OCI-LY3 (cell line): ENCODE measurements at regions not wholly inside any gene's neighbourhood (a gene's known extent, or its start where the extent isn't known, plus 50 kb on each side); places are given as distances from the start of the nearest gene placed in this dataset.

ENCODE experiments used
- H2AFZ ChIP-seq: fragments of 200-600, 300-600 bp; shearing (Covaris generic); 2 replicates; pipeline ENCODE4 v1.6.0; 2014; ENCODE audit warnings: antibody characterized with exemption, low read depth, low read length
- H3K27ac ChIP-seq: fragments of 200-600, 300-600 bp; sonication (generic); 2 replicates; pipeline ENCODE4 v1.5.1; 2014; ENCODE audit warnings: mild to moderate bottlenecking, low read length, moderate library complexity, mixed read lengths
- H3K27me3 ChIP-seq: fragments of 200-600, 300-600 bp; sonication (generic); 2 replicates; pipeline ENCODE4 v1.6.1; 2014; ENCODE audit warnings: low read depth, low read length, mixed read lengths
- H3K36me3 ChIP-seq: fragments of 200-600, 300-600 bp; sonication (generic); replicated peaks from 2 replicates; pipeline ENCODE3; 2014; ENCODE audit warnings: low read depth, low read length, mixed read lengths
- H3K4me1 ChIP-seq: fragments of 300-600, 200-600 bp; sonication (generic); 2 replicates; pipeline ENCODE4 v1.6.1; 2014; ENCODE audit warnings: low read length, mixed read lengths
- H3K4me2 ChIP-seq: fragments of 200-600, 300-600 bp; sonication (generic); 2 replicates; pipeline ENCODE4 v1.6.1; 2014; ENCODE audit warnings: low read length, mixed read lengths
- H3K4me3 ChIP-seq: fragments of 300-600, 200-600 bp; sonication (generic); 2 replicates; pipeline ENCODE4 v1.5.1; 2014; ENCODE audit warnings: antibody characterized with exemption, mild to moderate bottlenecking, low read length, moderate library complexity
- H3K79me2 ChIP-seq: fragments of 300-600, 200-600 bp; shearing (Covaris generic); 2 replicates; pipeline ENCODE4 v1.6.1; 2014; ENCODE audit warnings: mild to moderate bottlenecking, low read length, mixed read lengths
- H3K9ac ChIP-seq: fragments of 300-600, 200-600 bp; shearing (Covaris generic); 2 replicates; pipeline ENCODE4 v1.6.0; 2014; ENCODE audit warnings: mild to moderate bottlenecking, low read length, moderate library complexity
- H3K9me3 ChIP-seq: fragments of 200-600, 300-600 bp; shearing (Covaris generic); 2 replicates; pipeline ENCODE4 v1.6.1; 2014; ENCODE audit warnings: low read length, mixed read lengths; ENCODE audit not compliant: insufficient read depth
- H4K20me1 ChIP-seq: fragments of 200-600, 300-600 bp; sonication (generic); 2 replicates; pipeline ENCODE4 v1.6.1; 2016; ENCODE audit warnings: low read length, mixed read lengths; ENCODE audit not compliant: insufficient read depth
- EZH2phosphoT487 ChIP-seq: fragments of 200-600 bp; shearing (Covaris generic); IDR thresholded peaks from 2 replicates; pipeline ENCODE4 v1.6.1; 2018; ENCODE audit warnings: antibody characterized with exemption, mixed run types, low read depth
- TF ChIP-seq, protein P1 (sequence below): fragments of 200-600, 300-600 bp; sonication (generic); IDR thresholded peaks from 2 replicates; pipeline ENCODE4 v1.5.1; 2014; ENCODE audit warnings: antibody characterized with exemption, low read length, low read depth

DNA sequence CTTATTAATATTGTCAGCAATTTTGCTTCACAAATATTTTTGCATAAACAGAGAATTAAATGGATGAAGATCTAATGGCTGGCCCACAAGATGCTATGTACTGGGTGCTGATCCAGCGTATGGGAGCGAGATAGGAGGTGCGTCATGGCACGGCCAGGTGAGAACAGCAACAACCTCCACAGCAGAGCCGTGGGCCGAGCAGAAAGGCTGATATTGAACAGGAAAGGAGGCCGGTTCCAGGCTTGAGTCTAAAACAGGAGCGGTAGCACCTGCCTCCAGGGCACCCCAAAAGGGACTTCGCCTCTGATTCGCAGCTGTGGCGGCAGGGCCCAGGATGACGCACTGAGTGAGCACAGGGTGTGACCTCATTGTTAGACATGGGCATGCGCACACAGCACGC is 1502.1 kb downstream of the TBC1D22A start:
- H2AFZ ChIP-seq = no peak overlapping the region
- no peak overlapping the region for H3K9ac ChIP-seq
- H3K36me3 ChIP-seq = no peaks in the 10 kb centered on the region
- no peaks in the 10 kb centered on the region for H3K9me3 ChIP-seq
- H3K4me2 ChIP-seq = no peak overlapping the region
- H3K79me2 ChIP-seq = no peaks in the 10 kb centered on the region
- TF ChIP-seq, protein P1, sequence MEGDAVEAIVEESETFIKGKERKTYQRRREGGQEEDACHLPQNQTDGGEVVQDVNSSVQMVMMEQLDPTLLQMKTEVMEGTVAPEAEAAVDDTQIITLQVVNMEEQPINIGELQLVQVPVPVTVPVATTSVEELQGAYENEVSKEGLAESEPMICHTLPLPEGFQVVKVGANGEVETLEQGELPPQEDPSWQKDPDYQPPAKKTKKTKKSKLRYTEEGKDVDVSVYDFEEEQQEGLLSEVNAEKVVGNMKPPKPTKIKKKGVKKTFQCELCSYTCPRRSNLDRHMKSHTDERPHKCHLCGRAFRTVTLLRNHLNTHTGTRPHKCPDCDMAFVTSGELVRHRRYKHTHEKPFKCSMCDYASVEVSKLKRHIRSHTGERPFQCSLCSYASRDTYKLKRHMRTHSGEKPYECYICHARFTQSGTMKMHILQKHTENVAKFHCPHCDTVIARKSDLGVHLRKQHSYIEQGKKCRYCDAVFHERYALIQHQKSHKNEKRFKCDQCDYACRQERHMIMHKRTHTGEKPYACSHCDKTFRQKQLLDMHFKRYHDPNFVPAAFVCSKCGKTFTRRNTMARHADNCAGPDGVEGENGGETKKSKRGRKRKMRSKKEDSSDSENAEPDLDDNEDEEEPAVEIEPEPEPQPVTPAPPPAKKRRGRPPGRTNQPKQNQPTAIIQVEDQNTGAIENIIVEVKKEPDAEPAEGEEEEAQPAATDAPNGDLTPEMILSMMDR = no peak
- no peak for TF ChIP-seq EZH2phosphoT487
- H3K27ac ChIP-seq = no peak overlapping the region
- H3K4me1 ChIP-seq = no peaks in the 10 kb centered on the region
- H4K20me1 ChIP-seq = no peaks in the 10 kb centered on the region
- H3K4me3 ChIP-seq = no peak overlapping the region
- no peaks in the 10 kb centered on the region for H3K27me3 ChIP-seq

DNA sequence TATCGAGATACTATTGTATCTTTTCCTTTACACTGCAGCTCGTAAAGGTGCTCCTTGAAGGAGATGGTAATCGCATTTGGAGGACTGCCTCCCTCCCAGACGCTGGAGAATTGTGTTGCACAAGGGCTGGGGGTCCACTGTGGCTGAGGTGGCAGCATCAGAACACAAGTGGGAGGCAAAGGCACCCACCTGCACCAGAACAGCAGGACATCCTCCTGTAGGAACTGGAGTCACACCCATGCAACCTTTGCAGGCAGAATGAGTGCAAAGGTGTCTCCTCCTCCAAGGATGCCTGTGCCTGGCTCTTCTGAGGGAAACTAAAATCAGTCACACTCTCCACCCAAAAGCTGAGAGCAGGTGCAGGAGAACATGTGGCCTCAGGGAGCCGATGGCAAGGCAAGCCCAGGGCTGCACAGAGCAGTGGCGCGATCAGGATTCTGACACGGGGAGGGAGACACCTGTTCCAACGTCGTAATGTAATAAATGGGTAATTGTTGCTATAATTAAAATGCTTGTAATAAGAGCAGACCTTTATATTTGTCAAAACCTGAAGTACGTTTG is 1501.4 kb downstream of the TBC1D22A start:
- Histone ChIP-seq H3K4me2 (no peak overlapping the region), H3K27ac (no peak overlapping the region), H4K20me1 (no peaks in the 10 kb centered on the region), H3K4me3 (no peak overlapping the region), H3K36me3 (no peaks in the 10 kb centered on the region), H3K4me1 (no peaks in the 10 kb centered on the region), H3K9me3 (no peaks in the 10 kb centered on the region), H3K79me2 (no peaks in the 10 kb centered on the region), H2AFZ (no peak overlapping the region), H3K9ac (no peak overlapping the region), H3K27me3 (0 out of 2 replicates have a peak, but pooled peaks cover 1% of the 10 kb centered on the region)
- TF ChIP-seq, protein P1 = no peak
- TF ChIP-seq EZH2phosphoT487 = no peak

DNA sequence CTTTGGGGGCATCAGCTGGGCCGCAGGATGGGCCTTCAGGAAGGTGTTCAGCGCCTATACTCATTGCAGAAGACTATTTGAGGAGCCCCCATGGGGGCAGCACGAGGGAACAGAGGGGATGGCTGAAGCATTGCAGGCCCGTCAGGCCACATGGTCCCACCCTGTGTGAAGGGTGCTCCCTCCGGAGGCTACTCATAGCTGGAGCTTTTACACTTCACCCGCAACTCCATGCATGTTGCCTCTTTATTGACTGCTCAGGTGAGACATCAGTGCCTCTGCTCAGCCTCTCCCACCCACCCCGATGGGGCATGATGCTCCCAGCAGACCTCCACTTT is 1500.9 kb downstream of the TBC1D22A start:
- no peak overlapping the region for H3K4me2 ChIP-seq
- no peak overlapping the region for H3K4me3 ChIP-seq
- no peak overlapping the region for H2AFZ ChIP-seq
- H3K9me3 ChIP-seq = no peaks in the 10 kb centered on the region
- peaks cover 4% of the 10 kb centered on the region; the same call in 1 of the 2 replicates for H3K27me3 ChIP-seq
- H3K4me1 ChIP-seq = peaks cover 4% of the 10 kb centered on the region
- no peak overlapping the region for H3K9ac ChIP-seq
- H3K79me2 ChIP-seq = no peaks in the 10 kb centered on the region
- TF ChIP-seq, protein P1 = no peak
- no peak for TF ChIP-seq EZH2phosphoT487
- no peaks in the 10 kb centered on the region for H4K20me1 ChIP-seq
- no peaks in the 10 kb centered on the region for H3K36me3 ChIP-seq
- no peak overlapping the region for H3K27ac ChIP-seq

DNA sequence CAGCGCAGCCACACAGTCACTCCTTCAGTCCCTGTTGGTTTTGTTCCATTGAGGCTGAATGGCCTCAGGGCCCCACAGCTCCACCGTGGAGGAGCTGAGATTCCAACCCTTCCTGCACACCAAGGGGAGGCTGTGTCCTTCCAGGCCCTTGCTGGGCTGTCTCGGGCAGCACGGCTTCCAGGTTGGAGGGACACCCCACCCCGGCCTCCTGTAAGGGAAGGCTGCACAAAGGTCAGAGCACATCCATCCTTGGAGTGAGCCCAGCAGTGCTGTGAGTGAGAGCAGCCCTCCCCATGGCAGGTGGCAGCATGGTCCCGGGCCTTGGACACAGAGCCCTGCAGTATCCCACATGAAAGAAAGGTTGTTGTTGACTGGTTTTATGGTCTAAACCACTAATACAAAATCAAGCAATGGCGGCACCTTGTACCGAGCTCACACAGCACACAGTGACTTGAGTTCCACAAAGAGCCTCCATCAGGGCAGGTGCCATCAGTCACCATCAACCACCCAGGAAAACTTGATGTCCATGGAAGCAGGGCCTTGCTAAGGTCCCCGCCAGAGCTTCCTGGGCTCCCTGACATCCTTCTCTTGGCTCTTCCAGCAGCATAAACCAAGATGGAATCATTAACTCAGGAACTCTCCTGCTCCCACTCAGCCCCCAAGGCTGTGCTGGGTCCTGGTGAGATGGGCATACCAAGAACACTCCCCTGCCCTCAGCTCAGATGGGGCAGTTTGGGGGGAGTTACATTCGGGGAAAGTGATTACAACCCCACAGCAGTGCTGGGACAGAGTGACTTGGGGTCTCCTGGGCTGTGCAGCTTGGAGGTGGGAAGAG is 1500.4 kb downstream of the TBC1D22A start:
- no peaks in the 10 kb centered on the region for H4K20me1 ChIP-seq
- no peaks in the 10 kb centered on the region for H3K79me2 ChIP-seq
- H3K4me2 ChIP-seq = no peak overlapping the region
- peaks cover 5% of the 10 kb centered on the region; the same call in 1 of the 2 replicates for H3K27me3 ChIP-seq
- H3K9me3 ChIP-seq = no peaks in the 10 kb centered on the region
- no peak overlapping the region for H3K9ac ChIP-seq
- H3K27ac ChIP-seq = no peak overlapping the region
- H3K4me3 ChIP-seq = no peak overlapping the region
- H3K36me3 ChIP-seq = no peaks in the 10 kb centered on the region
- H2AFZ ChIP-seq = no peak overlapping the region
- TF ChIP-seq, protein P1 = no peak
- TF ChIP-seq EZH2phosphoT487 = no peak
- peaks cover 9% of the 10 kb centered on the region for H3K4me1 ChIP-seq
